ENCODE measurements at regions not wholly inside any gene's neighbourhood (a gene's known extent, or its start where the extent isn't known, plus 50 kb on each side); places are given as distances from the start of the nearest gene placed in this dataset.
"Not testable (repeated sequence)": the region's sequence is repeated elsewhere in the genome, so short reads cannot be mapped to it uniquely, and the experiment has no call there.

GRCh38 chr6:144564202-144564601 lies 279.1 kb downstream of the UTRN start:
- Histone ChIP-seq H3K27ac (ENCODE audit: low read depth, low read length, poor library complexity, severe bottlenecking) (peak overlapping the region; percentile 38), H3K9me3 (ENCODE audit: low read depth, low read length, poor library complexity, severe bottlenecking) (no peaks in the 10 kb centered on the region), H3K36me3 (ENCODE audit: insufficient read depth, low read length, poor library complexity, severe bottlenecking) (no peaks in the 10 kb centered on the region), H3K4me3 (ENCODE audit: low read depth, low read length, poor library complexity, severe bottlenecking) (no peak overlapping the region), H3K27me3 (replicated peaks; ENCODE audit: insufficient read depth, low read depth, low read length, poor library complexity) (no peaks in the 10 kb centered on the region), H3K4me1 (ENCODE audit: insufficient read depth, low read length, poor library complexity, severe bottlenecking) (peaks cover 25% of the 10 kb centered on the region)
- DNase-seq (ENCODE audit: low spot score): peak; percentile 85
- intact Hi-C loops (cut with micrococcal nuclease; ENCODE audit: unreplicated experiment): no loop called here
- ChIA-PET CTCF (interaction anchor here (0.5 kb wide), 1 partner anchor 19 kb away, joined by 3 read pairs; no protein-coding TSS in a partner anchor), POLR2A (ENCODE audit: low non-redundant PET) (interaction anchor here (0.6 kb wide), 1 partner anchor 364 kb away, joined by 8 read pairs; no protein-coding TSS in a partner anchor)
- TF ChIP-seq CTCF (conservative IDR thresholded peaks at IDR 0.05; ENCODE audit: low read depth, low read length): no peak
- TF ChIP-seq EZH2 (IDR thresholded peaks at IDR 0.05; ENCODE audit: borderline replicate concordance, low read depth, low read length, poor library complexity, severe bottlenecking): no peak
- no TSS peak for BruUV-seq (replicated peaks)

DNA sequence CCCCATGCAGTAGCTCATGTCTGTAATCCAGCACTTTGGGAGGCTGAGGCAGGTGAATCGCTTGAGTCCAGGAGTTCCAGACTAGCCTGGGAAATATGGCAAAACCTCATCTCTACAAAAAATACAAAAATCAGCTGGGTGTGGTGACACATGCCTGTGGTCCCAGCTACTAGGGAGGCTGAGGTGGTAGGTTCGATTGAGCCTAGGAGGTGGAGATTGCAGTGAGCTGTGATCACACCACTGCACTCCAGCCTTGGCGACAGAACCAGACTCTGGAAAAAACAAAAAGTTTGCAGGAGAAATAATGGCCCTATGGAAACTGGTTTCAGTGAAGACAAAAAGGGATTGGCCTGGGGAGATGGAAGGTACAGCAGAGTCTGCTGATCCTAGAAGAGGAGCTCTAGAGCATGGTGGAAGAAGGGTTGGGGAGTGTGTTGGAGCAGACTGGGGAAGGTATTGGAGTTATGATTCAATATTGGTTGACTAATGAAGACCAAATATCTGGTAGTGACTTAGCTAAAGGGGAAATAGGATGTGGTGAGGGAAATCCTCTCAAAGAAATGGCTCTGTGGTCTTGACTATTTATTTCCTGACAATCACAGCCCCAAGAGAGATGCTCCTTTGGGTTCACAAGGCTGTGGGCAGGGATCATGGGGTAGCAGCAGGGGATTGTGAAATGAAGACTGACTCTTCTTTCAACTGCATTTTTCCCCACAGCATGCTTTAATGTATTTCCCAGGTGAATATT lies 281.9 kb downstream of the UTRN start:
- intact Hi-C loops (cut with micrococcal nuclease; ENCODE audit: unreplicated experiment): no loop called here
- Histone ChIP-seq H3K4me3 (ENCODE audit: low read depth, low read length, poor library complexity, severe bottlenecking) (no peak overlapping the region), H3K9me3 (ENCODE audit: low read depth, low read length, poor library complexity, severe bottlenecking) (no peaks in the 10 kb centered on the region), H3K36me3 (ENCODE audit: insufficient read depth, low read length, poor library complexity, severe bottlenecking) (no peaks in the 10 kb centered on the region), H3K4me1 (ENCODE audit: insufficient read depth, low read length, poor library complexity, severe bottlenecking) (peaks cover 13% of the 10 kb centered on the region), H3K27me3 (replicated peaks; ENCODE audit: insufficient read depth, low read depth, low read length, poor library complexity) (no peaks in the 10 kb centered on the region), H3K27ac (ENCODE audit: low read depth, low read length, poor library complexity, severe bottlenecking) (no peak overlapping the region)
- POLR2A ChIA-PET (ENCODE audit: low non-redundant PET): no interaction called here
- no peak for DNase-seq (ENCODE audit: low spot score)
- BruUV-seq (replicated peaks): no TSS peak
- CTCF ChIA-PET: no interaction called here
- TF ChIP-seq EZH2 (IDR thresholded peaks at IDR 0.05; ENCODE audit: borderline replicate concordance, low read depth, low read length, poor library complexity, severe bottlenecking): no peak
- no peak for TF ChIP-seq CTCF (conservative IDR thresholded peaks at IDR 0.05; ENCODE audit: low read depth, low read length)

DNA sequence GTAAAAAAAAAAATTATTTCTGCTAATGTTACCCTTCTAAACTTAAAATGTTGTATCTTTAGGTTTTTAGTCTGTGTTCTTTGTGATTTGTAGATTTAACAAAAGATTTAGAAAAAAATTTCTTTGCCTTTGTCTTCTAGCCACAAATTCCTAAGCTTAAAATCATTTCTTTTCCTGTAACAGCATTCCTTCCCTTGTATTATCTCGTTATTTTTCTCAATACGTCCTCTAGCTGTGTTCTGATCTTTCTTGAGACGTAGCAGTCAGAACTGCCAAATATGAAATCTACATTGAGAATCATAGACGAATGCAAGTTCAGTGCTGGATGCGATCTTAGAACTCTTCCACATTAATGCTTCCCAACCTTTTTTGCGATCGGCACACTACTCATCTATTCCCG lies 283.1 kb downstream of the UTRN start:
- peaks cover 13% of the 10 kb centered on the region for H3K4me1 ChIP-seq (ENCODE audit: insufficient read depth, low read length, poor library complexity, severe bottlenecking)
- no TSS peak for BruUV-seq (replicated peaks)
- H3K36me3 ChIP-seq (ENCODE audit: insufficient read depth, low read length, poor library complexity, severe bottlenecking): no peaks in the 10 kb centered on the region
- intact Hi-C loops (cut with micrococcal nuclease; ENCODE audit: unreplicated experiment): no loop called here
- no peaks in the 10 kb centered on the region for H3K9me3 ChIP-seq (ENCODE audit: low read depth, low read length, poor library complexity, severe bottlenecking)
- ChIA-PET CTCF (interaction anchor here (0.7 kb wide), 1 partner anchor 352 kb away, joined by 3 read pairs; no protein-coding TSS in a partner anchor), POLR2A (ENCODE audit: low non-redundant PET) (no interaction called here)
- H3K27me3 ChIP-seq (replicated peaks; ENCODE audit: insufficient read depth, low read depth, low read length, poor library complexity): no peaks in the 10 kb centered on the region
- H3K4me3 ChIP-seq (ENCODE audit: low read depth, low read length, poor library complexity, severe bottlenecking): no peak overlapping the region
- no peak overlapping the region for H3K27ac ChIP-seq (ENCODE audit: low read depth, low read length, poor library complexity, severe bottlenecking)
- no peak for DNase-seq (ENCODE audit: low spot score)
- no peak for TF ChIP-seq CTCF (conservative IDR thresholded peaks at IDR 0.05; ENCODE audit: low read depth, low read length)
- TF ChIP-seq EZH2 (IDR thresholded peaks at IDR 0.05; ENCODE audit: borderline replicate concordance, low read depth, low read length, poor library complexity, severe bottlenecking): no peak

- H3K4me1 ChIP-seq (ENCODE audit: insufficient read depth, low read length, poor library complexity, severe bottlenecking); BruUV-seq (replicated peaks); H3K9me3 ChIP-seq (ENCODE audit: low read depth, low read length, poor library complexity, severe bottlenecking); H3K27ac ChIP-seq (ENCODE audit: low read depth, low read length, poor library complexity, severe bottlenecking); POLR2A ChIA-PET (ENCODE audit: low non-redundant PET); H3K4me3 ChIP-seq (ENCODE audit: low read depth, low read length, poor library complexity, severe bottlenecking); H3K27me3 ChIP-seq (replicated peaks; ENCODE audit: insufficient read depth, low read depth, low read length, poor library complexity); H3K36me3 ChIP-seq (ENCODE audit: insufficient read depth, low read length, poor library complexity, severe bottlenecking); DNase-seq (ENCODE audit: low spot score); intact Hi-C loops (cut with micrococcal nuclease; ENCODE audit: unreplicated experiment); CTCF ChIA-PET: not testable (repeated sequence)
These were observed 287.4 kb downstream of the UTRN start for GRCh38 chr6:144572541-144572940.
